ENCODE measurements at regions not wholly inside any gene's neighbourhood (a gene's known extent, or its start where the extent isn't known, plus 50 kb on each side); places are given as distances from the start of the nearest gene placed in this dataset.

DNA sequence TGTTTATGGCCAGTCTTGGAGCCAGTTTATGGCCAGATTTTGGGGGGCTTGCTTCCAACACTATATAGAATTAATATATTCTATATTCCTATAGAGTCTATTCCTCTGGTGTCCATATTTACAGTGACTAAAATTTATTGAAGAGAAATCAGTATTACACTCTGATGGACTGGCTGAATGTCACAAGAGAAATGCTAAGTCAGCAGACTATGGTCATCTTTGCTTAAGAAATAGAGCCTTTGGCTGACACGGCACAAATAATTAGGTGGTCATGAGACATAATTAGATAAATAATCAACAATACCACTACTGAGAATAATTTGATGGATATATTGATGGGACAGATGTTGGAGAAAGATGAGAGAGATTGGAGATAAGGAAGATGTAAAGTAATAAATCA, 272.9 kb downstream of the SLITRK5 start:
- BruUV-seq (replicated peaks): no TSS peak
- ChIA-PET POLR2A (no interaction called here), CTCF (no interaction called here), RAD21 (ENCODE audit: low non-redundant PET in 1 of 2, low total read pairs in 2 of 2, uncharacterized antibody in 2 of 2, unreplicated experiment in 2 of 2) (no interaction called here)
- Histone ChIP-seq H3K9me2 (ENCODE audit: insufficient read depth) (no peaks in the 10 kb centered on the region), H3K9ac (ENCODE audit: low read length) (no peak overlapping the region), H3K79me2 (ENCODE audit: insufficient read depth, low read length) (no peaks in the 10 kb centered on the region), H3K36me3 (ENCODE audit: control insufficient read depth in 1 of 2, insufficient read depth in 2 of 2, low read length in 2 of 2) (no peaks in the 10 kb centered on the region), H3K4me2 (ENCODE audit: low read length) (no peak overlapping the region), H3K4me3 (replicated peaks in 1 of 2; ENCODE audit: low read depth in 1 of 2, low read length in 2 of 2) (no peak overlapping the region), H3K27ac (ENCODE audit: low read depth, low read length) (no peak overlapping the region), H3K27me3 (ENCODE audit: insufficient read depth, low read length) (no peaks in the 10 kb centered on the region), H3K9me3 (ENCODE audit: control insufficient read depth in 1 of 2, insufficient read depth in 1 of 2, low read depth in 1 of 2, low read length in 2 of 2) (peaks cover 0 to 8% of the 10 kb centered on the region in 2 experiments; a peak in 1 of 4 replicates), H3K4me1 (ENCODE audit: control insufficient read depth in 1 of 2, insufficient read depth in 2 of 2, low read length in 2 of 2) (no peaks in the 10 kb centered on the region), H4K20me1 (ENCODE audit: insufficient read depth) (no peaks in the 10 kb centered on the region), H2AFZ (ENCODE audit: low read depth, low read length, poor library complexity, severe bottlenecking) (no peak overlapping the region)
- no peak for DNase-seq (ENCODE audit: low read depth, low spot score)
- ATAC-seq: no peak
- intact Hi-C loops (cut with micrococcal nuclease): no loop called here
- TF ChIP-seq TCF7L2 (IDR thresholded peaks at IDR 0.05; ENCODE audit: borderline replicate concordance, extremely low read depth, insufficient read depth, insufficient read length): no peak
- TF ChIP-seq ELF1 (IDR thresholded peaks at IDR 0.05; ENCODE audit: borderline replicate concordance, low read depth): no peak
- TF ChIP-seq SRF (IDR thresholded peaks at IDR 0.05; ENCODE audit: low read depth): no peak
- TF ChIP-seq CTCF (IDR thresholded peaks at IDR 0.05 in 2 of 3, conservative IDR thresholded peaks at IDR 0.05 in 1 of 3; ENCODE audit: borderline replicate concordance in 1 of 3, insufficient read depth in 1 of 3, low read depth in 2 of 3, low read length in 2 of 3): no peak

- DNase-seq (ENCODE audit: low read depth, low spot score): no peak
- H3K9ac ChIP-seq (ENCODE audit: low read length): no peak overlapping the region
- no peaks in the 10 kb centered on the region for H3K36me3 ChIP-seq (ENCODE audit: control insufficient read depth in 1 of 2, insufficient read depth in 2 of 2, low read length in 2 of 2)
- POLR2A ChIA-PET: no interaction called here
- H3K4me2 ChIP-seq (ENCODE audit: low read length): no peak overlapping the region
- intact Hi-C loops (cut with micrococcal nuclease): no loop called here
- no peaks in the 10 kb centered on the region for H4K20me1 ChIP-seq (ENCODE audit: insufficient read depth)
- no peaks in the 10 kb centered on the region for H3K27me3 ChIP-seq (ENCODE audit: insufficient read depth, low read length)
- no peaks in the 10 kb centered on the region for H3K9me2 ChIP-seq (ENCODE audit: insufficient read depth)
- no peak for ATAC-seq
- RAD21 ChIA-PET (ENCODE audit: low non-redundant PET in 1 of 2, low total read pairs in 2 of 2, uncharacterized antibody in 2 of 2, unreplicated experiment in 2 of 2): no interaction called here
- no TSS peak for BruUV-seq (replicated peaks)
- H3K4me1 ChIP-seq (ENCODE audit: control insufficient read depth in 1 of 2, insufficient read depth in 2 of 2, low read length in 2 of 2): no peaks in the 10 kb centered on the region; a peak in 1 of 4 replicates
- H3K79me2 ChIP-seq (ENCODE audit: insufficient read depth, low read length): no peaks in the 10 kb centered on the region
- H2AFZ ChIP-seq (ENCODE audit: low read depth, low read length, poor library complexity, severe bottlenecking): no peak overlapping the region
- H3K27ac ChIP-seq (ENCODE audit: low read depth, low read length): no peak overlapping the region
- H3K4me3 ChIP-seq (replicated peaks in 1 of 2; ENCODE audit: low read depth in 1 of 2, low read length in 2 of 2): no peak overlapping the region
- CTCF ChIA-PET: no interaction called here
- H3K9me3 ChIP-seq (ENCODE audit: control insufficient read depth in 1 of 2, insufficient read depth in 1 of 2, low read depth in 1 of 2, low read length in 2 of 2): no peaks in the 10 kb centered on the region
- TF ChIP-seq YY1 (IDR thresholded peaks at IDR 0.05; ENCODE audit: extremely low read depth, insufficient replicate concordance, low read depth, low read length): no peak
- no peak for TF ChIP-seq CTCF (IDR thresholded peaks at IDR 0.05 in 2 of 3, conservative IDR thresholded peaks at IDR 0.05 in 1 of 3; ENCODE audit: borderline replicate concordance in 1 of 3, insufficient read depth in 1 of 3, low read depth in 2 of 3, low read length in 2 of 3)
- no peak for TF ChIP-seq EGR1 (IDR thresholded peaks at IDR 0.05; ENCODE audit: low read depth)
- TF ChIP-seq, protein P1, sequence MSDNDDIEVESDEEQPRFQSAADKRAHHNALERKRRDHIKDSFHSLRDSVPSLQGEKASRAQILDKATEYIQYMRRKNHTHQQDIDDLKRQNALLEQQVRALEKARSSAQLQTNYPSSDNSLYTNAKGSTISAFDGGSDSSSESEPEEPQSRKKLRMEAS (IDR thresholded peaks at IDR 0.05): no peak
- no peak for TF ChIP-seq POLR2AphosphoS5 (IDR thresholded peaks at IDR 0.05; ENCODE audit: low read depth, low read length)
- TF ChIP-seq ZNF274 (IDR thresholded peaks at IDR 0.05; ENCODE audit: low read depth, low read length): no peak
- TF ChIP-seq SIN3A (IDR thresholded peaks at IDR 0.05; ENCODE audit: low read depth): no peak
- no peak for TF ChIP-seq REST (IDR thresholded peaks at IDR 0.05; ENCODE audit: low read depth)
- TF ChIP-seq EZH2 (IDR thresholded peaks at IDR 0.05): no peak
Measured at GRCh38 chr13:87952377-87952776, 281.2 kb downstream of the SLITRK5 start.

Data from HCT116 (cell line).